Transverse colon (tissue), 3 donors: ENCODE measurements at regions not wholly inside any gene's neighbourhood (a gene's known extent, or its start where the extent isn't known, plus 50 kb on each side); places are given as distances from the start of the nearest gene placed in this dataset.

Experiments
- EP300 ChIP-seq: sonication (generic); formaldehyde crosslinking; IDR thresholded peaks from one replicate; pipeline ENCODE4 v1.6.1; 2017; ENCODE audit warnings: antibody characterized with exemption, low read depth
- POLR2A ChIP-seq: fragments of 450-650 bp; IDR thresholded peaks from one replicate; pipeline ENCODE4 v1.6.1; 2016; ENCODE audit warnings: antibody characterized with exemption, mild to moderate bottlenecking, moderate library complexity
- TF ChIP-seq, protein P1 (sequence below), 5 experiments: fragments of 200-600 bp in 3 of 5; fragments of 450-650 bp in 2 of 5; sonication (generic) in 3 of 5; IDR thresholded peaks; 1 replicate in 2 of 5; 2 replicates in 3 of 5; pipeline ENCODE4 v1.5.1; 2016 to 2017; ENCODE audit warnings: antibody characterized with exemption in 5 of 5, inconsistent platforms in 3 of 5, mild to moderate bottlenecking in 2 of 5, moderate library complexity in 1 of 5

DNA sequence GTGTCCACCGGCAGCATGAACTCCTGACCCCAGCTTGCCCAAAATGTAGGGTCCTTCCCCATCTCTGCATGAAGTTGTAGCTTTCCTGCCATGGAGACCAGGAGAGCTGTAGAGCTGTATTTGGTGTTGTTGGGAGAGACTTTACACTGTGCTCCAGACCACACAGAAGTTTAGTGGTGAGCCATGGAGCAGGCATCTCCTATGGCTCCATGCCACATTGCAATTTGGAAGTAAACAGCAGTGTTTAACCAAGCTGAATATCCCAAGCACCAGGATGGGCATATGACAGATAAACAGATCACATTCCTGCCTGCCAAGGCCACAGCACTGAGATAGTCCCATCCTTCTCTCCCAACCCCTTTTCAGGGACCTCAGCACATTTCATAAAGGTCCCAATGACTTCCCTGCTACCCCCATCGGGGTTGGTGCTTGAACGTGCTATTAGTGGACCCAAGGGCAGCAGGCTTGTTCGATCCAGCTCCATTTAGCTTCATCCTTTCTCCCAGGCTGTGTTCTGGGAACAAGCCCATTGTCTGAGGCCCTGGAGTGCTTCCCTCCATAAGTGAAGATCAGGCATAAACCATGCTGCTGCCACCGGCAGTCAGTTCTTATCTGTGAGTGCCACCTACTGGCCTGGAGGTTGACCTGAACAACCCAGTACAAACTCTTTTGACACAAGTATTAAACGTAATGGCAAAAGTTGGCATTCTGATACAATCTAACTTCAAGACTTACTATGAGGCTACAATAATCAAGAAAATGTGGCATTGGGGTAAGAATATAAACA, 172.3 kb upstream of the ATXN7L3B start:
- TF ChIP-seq POLR2A (no peak), EP300 (no peak)
- TF ChIP-seq, protein P1, sequence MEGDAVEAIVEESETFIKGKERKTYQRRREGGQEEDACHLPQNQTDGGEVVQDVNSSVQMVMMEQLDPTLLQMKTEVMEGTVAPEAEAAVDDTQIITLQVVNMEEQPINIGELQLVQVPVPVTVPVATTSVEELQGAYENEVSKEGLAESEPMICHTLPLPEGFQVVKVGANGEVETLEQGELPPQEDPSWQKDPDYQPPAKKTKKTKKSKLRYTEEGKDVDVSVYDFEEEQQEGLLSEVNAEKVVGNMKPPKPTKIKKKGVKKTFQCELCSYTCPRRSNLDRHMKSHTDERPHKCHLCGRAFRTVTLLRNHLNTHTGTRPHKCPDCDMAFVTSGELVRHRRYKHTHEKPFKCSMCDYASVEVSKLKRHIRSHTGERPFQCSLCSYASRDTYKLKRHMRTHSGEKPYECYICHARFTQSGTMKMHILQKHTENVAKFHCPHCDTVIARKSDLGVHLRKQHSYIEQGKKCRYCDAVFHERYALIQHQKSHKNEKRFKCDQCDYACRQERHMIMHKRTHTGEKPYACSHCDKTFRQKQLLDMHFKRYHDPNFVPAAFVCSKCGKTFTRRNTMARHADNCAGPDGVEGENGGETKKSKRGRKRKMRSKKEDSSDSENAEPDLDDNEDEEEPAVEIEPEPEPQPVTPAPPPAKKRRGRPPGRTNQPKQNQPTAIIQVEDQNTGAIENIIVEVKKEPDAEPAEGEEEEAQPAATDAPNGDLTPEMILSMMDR (IDR thresholded peaks at IDR 0.05) = peak in 1 of 5 experiments; percentile 3
